Tibial nerve (tissue), 3 donors: ENCODE measurements at regions not wholly inside any gene's neighbourhood (a gene's known extent, or its start where the extent isn't known, plus 50 kb on each side); places are given as distances from the start of the nearest gene placed in this dataset.

Experiments used
- POLR2A ChIP-seq, 2 donors: fragments of 450-650 bp; IDR thresholded peaks; one replicate each; pipeline ENCODE4 v1.6.1; 2017; ENCODE audit warnings: antibody characterized with exemption in 2 of 2, mild to moderate bottlenecking in 2 of 2, moderate library complexity in 2 of 2
- TF ChIP-seq, protein P1 (sequence below), 5 experiments: fragments of 200-600 bp in 3 of 5; fragments of 450-650 bp in 2 of 5; sonication (generic) in 3 of 5; IDR thresholded peaks; one replicate each; pipeline ENCODE4 v1.5.1; 2016 to 2019; ENCODE audit warnings: antibody characterized with exemption in 5 of 5, mild to moderate bottlenecking in 3 of 5, moderate library complexity in 2 of 5

DNA sequence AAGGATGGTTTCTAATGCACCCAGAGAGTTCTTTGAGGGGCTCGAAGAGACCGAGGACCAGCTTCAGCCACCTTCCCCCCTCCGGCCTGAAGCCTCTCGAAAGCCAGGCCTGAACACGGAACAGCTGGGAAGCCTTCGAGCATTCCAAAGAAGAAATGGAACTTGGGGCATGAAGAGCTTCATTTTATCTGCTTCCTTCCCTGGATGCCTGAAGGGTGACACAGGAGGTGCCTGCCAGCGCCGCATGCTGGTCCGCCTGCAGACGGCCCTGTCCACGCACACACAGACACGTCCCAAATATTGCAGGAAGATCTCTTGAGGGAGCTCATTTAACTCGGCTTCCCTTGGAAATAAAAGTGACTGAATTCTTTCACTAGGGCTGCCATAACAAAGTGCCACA, 73.7 kb downstream of the TOMM20 start:
- TF ChIP-seq, protein P1, sequence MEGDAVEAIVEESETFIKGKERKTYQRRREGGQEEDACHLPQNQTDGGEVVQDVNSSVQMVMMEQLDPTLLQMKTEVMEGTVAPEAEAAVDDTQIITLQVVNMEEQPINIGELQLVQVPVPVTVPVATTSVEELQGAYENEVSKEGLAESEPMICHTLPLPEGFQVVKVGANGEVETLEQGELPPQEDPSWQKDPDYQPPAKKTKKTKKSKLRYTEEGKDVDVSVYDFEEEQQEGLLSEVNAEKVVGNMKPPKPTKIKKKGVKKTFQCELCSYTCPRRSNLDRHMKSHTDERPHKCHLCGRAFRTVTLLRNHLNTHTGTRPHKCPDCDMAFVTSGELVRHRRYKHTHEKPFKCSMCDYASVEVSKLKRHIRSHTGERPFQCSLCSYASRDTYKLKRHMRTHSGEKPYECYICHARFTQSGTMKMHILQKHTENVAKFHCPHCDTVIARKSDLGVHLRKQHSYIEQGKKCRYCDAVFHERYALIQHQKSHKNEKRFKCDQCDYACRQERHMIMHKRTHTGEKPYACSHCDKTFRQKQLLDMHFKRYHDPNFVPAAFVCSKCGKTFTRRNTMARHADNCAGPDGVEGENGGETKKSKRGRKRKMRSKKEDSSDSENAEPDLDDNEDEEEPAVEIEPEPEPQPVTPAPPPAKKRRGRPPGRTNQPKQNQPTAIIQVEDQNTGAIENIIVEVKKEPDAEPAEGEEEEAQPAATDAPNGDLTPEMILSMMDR (IDR thresholded peaks at IDR 0.05) = no peak
- TF ChIP-seq POLR2A (IDR thresholded peaks at IDR 0.05) = no peak
